IMR-90 (cell line): ENCODE measurements at regions not wholly inside any gene's neighbourhood (a gene's known extent, or its start where the extent isn't known, plus 50 kb on each side); places are given as distances from the start of the nearest gene placed in this dataset.

Experiments used
- FOS ChIP-seq: fragments of 150-350 bp; IDR thresholded peaks from 2 replicates; pipeline ENCODE4 v1.6.1; 2016; ENCODE audit warnings: low read depth, low read length
- MXI1 ChIP-seq: IDR thresholded peaks from 2 replicates; pipeline ENCODE4 v1.6.1; 2012; ENCODE audit warnings: low read depth, mild to moderate bottlenecking, low read length, moderate library complexity, borderline replicate concordance
- NFE2L2 ChIP-seq: fragments of 150-350 bp; IDR thresholded peaks from 2 replicates; pipeline ENCODE4 v1.6.1; 2016; ENCODE audit warnings: low read depth, mild to moderate bottlenecking, low read length
- POLR2A ChIP-seq: IDR thresholded peaks from 2 replicates; pipeline ENCODE4 v1.6.1; 2012; ENCODE audit warnings: mild to moderate bottlenecking, low read depth, low read length
- RAD21 ChIP-seq: IDR thresholded peaks from 2 replicates; pipeline ENCODE4 v1.6.1; 2012; ENCODE audit warnings: low read length, improper control_type of control experiment
- RCOR1 ChIP-seq: IDR thresholded peaks from 2 replicates; pipeline ENCODE4 v1.6.1; 2012; ENCODE audit warnings: mild to moderate bottlenecking, low read length, improper control_type of control experiment; ENCODE audit not compliant: insufficient replicate concordance
- RFX5 ChIP-seq: IDR thresholded peaks from 2 replicates; pipeline ENCODE4 v1.8.0; 2012; ENCODE audit warnings: low read depth, mild to moderate bottlenecking, low read length, moderate library complexity
- SMC3 ChIP-seq: fragments of 150-350 bp; IDR thresholded peaks from 2 replicates; pipeline ENCODE4 v1.6.1; 2016; ENCODE audit warnings: low read depth, mild to moderate bottlenecking, antibody characterized with exemption, low read length, moderate library complexity
- TF ChIP-seq, protein P1 (sequence below): conservative IDR thresholded peaks from 2 replicates; pipeline ENCODE4 v1.5.1; 2012; ENCODE audit warnings: mild to moderate bottlenecking, low read depth, low read length, improper control_type of control experiment
- TF ChIP-seq, protein P2 (sequence below): fragments of 150-350 bp; IDR thresholded peaks from 2 replicates; pipeline ENCODE4 v1.6.1; 2017; ENCODE audit warnings: mild to moderate bottlenecking, antibody characterized with exemption, low read length, low read depth

DNA sequence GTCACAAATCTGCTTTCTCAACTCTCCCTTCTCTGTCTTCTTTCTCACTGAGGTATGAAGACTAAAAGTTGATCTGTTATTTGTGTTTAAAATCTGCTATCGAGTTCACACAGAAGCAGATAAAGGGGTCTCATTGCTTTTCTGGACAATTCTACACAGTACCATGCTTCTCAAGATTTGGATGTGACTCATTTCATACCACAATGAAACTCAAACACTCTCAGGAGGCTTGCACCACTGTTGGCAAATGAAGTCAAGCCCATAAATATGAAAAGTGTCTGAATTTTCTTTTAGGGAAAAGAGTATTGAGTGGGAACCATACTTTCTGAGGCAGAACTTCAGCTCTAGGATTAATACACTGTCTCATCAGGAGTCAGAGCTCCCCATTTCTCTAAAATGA, 274.6 kb upstream of the CYRIA start:
- TF ChIP-seq, protein P1, sequence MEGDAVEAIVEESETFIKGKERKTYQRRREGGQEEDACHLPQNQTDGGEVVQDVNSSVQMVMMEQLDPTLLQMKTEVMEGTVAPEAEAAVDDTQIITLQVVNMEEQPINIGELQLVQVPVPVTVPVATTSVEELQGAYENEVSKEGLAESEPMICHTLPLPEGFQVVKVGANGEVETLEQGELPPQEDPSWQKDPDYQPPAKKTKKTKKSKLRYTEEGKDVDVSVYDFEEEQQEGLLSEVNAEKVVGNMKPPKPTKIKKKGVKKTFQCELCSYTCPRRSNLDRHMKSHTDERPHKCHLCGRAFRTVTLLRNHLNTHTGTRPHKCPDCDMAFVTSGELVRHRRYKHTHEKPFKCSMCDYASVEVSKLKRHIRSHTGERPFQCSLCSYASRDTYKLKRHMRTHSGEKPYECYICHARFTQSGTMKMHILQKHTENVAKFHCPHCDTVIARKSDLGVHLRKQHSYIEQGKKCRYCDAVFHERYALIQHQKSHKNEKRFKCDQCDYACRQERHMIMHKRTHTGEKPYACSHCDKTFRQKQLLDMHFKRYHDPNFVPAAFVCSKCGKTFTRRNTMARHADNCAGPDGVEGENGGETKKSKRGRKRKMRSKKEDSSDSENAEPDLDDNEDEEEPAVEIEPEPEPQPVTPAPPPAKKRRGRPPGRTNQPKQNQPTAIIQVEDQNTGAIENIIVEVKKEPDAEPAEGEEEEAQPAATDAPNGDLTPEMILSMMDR = no peak
- TF ChIP-seq RCOR1 (no peak), MXI1 (no peak), NFE2L2 (no peak), RFX5 (no peak), POLR2A (no peak), RAD21 (no peak), FOS (no peak), SMC3 (no peak)
- TF ChIP-seq, protein P2, sequence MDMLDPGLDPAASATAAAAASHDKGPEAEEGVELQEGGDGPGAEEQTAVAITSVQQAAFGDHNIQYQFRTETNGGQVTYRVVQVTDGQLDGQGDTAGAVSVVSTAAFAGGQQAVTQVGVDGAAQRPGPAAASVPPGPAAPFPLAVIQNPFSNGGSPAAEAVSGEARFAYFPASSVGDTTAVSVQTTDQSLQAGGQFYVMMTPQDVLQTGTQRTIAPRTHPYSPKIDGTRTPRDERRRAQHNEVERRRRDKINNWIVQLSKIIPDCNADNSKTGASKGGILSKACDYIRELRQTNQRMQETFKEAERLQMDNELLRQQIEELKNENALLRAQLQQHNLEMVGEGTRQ = no peak
